Gastrocnemius medialis (tissue), 4 donors: ENCODE measurements at regions not wholly inside any gene's neighbourhood (a gene's known extent, or its start where the extent isn't known, plus 50 kb on each side); places are given as distances from the start of the nearest gene placed in this dataset.

Source experiments
- ATAC-seq, 2 donors: fragments of 150-250 bp; one replicate each; pipeline ENCODE4 v1.9.1; 2016
- DNase-seq, 2 donors: peaks; one replicate each; pipeline ENCODE4 v3.0.0-alpha.2; 2019
- H3K27ac ChIP-seq, 4 donors: fragments of 200-600 bp; sonication (generic); 1 replicate in 1 of 4; 2 replicates in 3 of 4; pipeline ENCODE4 v1.5.1; 2016 to 2018; ENCODE audit warnings: mild to moderate bottlenecking in 2 of 4, moderate library complexity in 1 of 4
- H3K27me3 ChIP-seq, 3 donors: fragments of 200-600 bp; sonication (generic) in 2 of 3; 1 replicate in 1 of 3; 2 replicates in 2 of 3; pipeline versions ENCODE4 v1.5.1 to v1.6.0; 2016 to 2019; ENCODE audit warnings: mild to moderate bottlenecking in 1 of 3, moderate library complexity in 1 of 3
- H3K36me3 ChIP-seq, 2 donors: fragments of 200-600 bp; sonication (generic) in 1 of 2; one replicate each; pipeline ENCODE4 v1.5.1; 2017 to 2018
- H3K4me1 ChIP-seq, 2 donors: fragments of 200-600 bp; sonication (generic) in 1 of 2; one replicate each; pipeline ENCODE4 v1.5.1; 2016 to 2017; ENCODE audit warnings: mild to moderate bottlenecking in 2 of 2
- H3K4me3 ChIP-seq, 4 donors: fragments of 200-600 bp; sonication (generic) in 3 of 4; 1 replicate in 1 of 4; 2 replicates in 3 of 4; pipeline ENCODE4 v1.5.1; 2016 to 2019; ENCODE audit warnings: mild to moderate bottlenecking in 2 of 4
- H3K9me3 ChIP-seq, 3 donors: fragments of 200-600 bp; sonication (generic) in 2 of 3; 1 replicate in 1 of 3; 2 replicates in 2 of 3; pipeline ENCODE4 v1.5.1; 2016 to 2019
- POLR2A ChIP-seq, 2 donors: fragments of 450-650 bp; IDR thresholded peaks; one replicate each; pipeline ENCODE4 v1.6.1; 2017; ENCODE audit warnings: antibody characterized with exemption in 2 of 2, mild to moderate bottlenecking in 2 of 2, moderate library complexity in 2 of 2
- in situ Hi-C, 4 donors: fragments of 200-750 bp; cut with MboI; loops; one replicate each; pipeline versions ENCODE4 v1.15.0 to v1.8.0; 2017; ENCODE audit warnings: low sequenced_read_pairs in 4 of 4
- intact Hi-C: fragments of 100-400 bp; cut with DNase I; formaldehyde crosslinking; loops from one replicate; pipeline ENCODE4 v1.15.1; 2023; ENCODE audit warnings: low total_unique reads
- TF ChIP-seq, protein P1 (sequence below), 5 experiments: fragments of 450-650 bp in 3 of 5; fragments of 200-600 bp in 2 of 5; sonication (generic) in 2 of 5; IDR thresholded peaks in 4 of 5; conservative IDR thresholded peaks in 1 of 5; 1 replicate in 4 of 5; 2 replicates in 1 of 5; pipeline ENCODE4 v1.5.1; 2016 to 2019; ENCODE audit warnings: antibody characterized with exemption in 5 of 5, mild to moderate bottlenecking in 3 of 5, moderate library complexity in 3 of 5

GRCh38 chr4:24727390-24728224, 67.8 kb upstream of the SOD3 start:
- ATAC-seq, result no peak
- in situ Hi-C loops, result no loop called here
- H3K27ac ChIP-seq, result no peak overlapping the region
- no peaks in the 10 kb centered on the region for H3K36me3 ChIP-seq
- H3K4me3 ChIP-seq, result no peak overlapping the region
- no peak for DNase-seq
- no peaks in the 10 kb centered on the region for H3K9me3 ChIP-seq
- intact Hi-C loops, result no loop called here
- H3K4me1 ChIP-seq, result peaks cover 10 to 18% of the 10 kb centered on the region in 2 donors
- no peaks in the 10 kb centered on the region for H3K27me3 ChIP-seq
- no peak for TF ChIP-seq POLR2A (IDR thresholded peaks at IDR 0.05)
- TF ChIP-seq, protein P1, sequence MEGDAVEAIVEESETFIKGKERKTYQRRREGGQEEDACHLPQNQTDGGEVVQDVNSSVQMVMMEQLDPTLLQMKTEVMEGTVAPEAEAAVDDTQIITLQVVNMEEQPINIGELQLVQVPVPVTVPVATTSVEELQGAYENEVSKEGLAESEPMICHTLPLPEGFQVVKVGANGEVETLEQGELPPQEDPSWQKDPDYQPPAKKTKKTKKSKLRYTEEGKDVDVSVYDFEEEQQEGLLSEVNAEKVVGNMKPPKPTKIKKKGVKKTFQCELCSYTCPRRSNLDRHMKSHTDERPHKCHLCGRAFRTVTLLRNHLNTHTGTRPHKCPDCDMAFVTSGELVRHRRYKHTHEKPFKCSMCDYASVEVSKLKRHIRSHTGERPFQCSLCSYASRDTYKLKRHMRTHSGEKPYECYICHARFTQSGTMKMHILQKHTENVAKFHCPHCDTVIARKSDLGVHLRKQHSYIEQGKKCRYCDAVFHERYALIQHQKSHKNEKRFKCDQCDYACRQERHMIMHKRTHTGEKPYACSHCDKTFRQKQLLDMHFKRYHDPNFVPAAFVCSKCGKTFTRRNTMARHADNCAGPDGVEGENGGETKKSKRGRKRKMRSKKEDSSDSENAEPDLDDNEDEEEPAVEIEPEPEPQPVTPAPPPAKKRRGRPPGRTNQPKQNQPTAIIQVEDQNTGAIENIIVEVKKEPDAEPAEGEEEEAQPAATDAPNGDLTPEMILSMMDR (IDR thresholded peaks at IDR 0.05 in 4 of 5, conservative IDR thresholded peaks at IDR 0.05 in 1 of 5), result no peak

DNA sequence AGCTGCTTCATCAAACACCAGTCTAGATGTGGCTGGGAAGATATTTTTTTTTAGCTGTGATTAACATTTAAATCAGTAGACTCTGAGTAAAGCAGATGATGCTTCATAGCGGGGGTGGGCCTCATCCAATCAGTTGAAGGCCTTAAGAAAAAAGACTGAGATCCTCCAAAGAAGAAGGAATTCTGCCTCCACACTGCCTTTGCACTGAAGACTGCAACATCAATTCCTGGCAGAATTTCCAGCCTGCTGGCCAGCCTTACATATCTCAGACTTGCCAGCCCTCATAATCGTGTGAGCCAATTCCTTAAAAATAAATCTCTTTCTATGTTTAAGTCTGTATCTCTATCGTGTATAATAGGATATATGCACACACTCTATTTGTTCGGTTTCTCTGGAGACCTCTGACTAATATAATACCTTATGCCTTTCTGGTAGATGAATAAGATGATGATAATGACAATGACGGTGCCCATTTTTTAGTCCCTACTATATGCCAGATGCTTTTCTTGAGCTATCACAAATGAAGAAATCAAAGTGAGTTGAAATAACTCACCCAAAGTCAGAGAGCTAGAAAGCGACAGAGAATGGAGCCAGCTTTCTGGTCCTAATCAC, 66.1 kb upstream of the SOD3 start:
- no peak overlapping the region for H3K27ac ChIP-seq
- in situ Hi-C loops (no loop called here), intact Hi-C loops (no loop called here)
- ATAC-seq (no peak), DNase-seq (no peak)
- H3K4me1 ChIP-seq, result peaks cover 18 to 19% of the 10 kb centered on the region in 2 donors
- TF ChIP-seq, protein P1 (IDR thresholded peaks at IDR 0.05 in 4 of 5, conservative IDR thresholded peaks at IDR 0.05 in 1 of 5), result no peak
- no peak for TF ChIP-seq POLR2A (IDR thresholded peaks at IDR 0.05)
- H3K36me3 ChIP-seq, result no peaks in the 10 kb centered on the region
- H3K4me3 ChIP-seq, result no peak overlapping the region
- no peaks in the 10 kb centered on the region for H3K27me3 ChIP-seq
- H3K9me3 ChIP-seq, result no peaks in the 10 kb centered on the region

DNA sequence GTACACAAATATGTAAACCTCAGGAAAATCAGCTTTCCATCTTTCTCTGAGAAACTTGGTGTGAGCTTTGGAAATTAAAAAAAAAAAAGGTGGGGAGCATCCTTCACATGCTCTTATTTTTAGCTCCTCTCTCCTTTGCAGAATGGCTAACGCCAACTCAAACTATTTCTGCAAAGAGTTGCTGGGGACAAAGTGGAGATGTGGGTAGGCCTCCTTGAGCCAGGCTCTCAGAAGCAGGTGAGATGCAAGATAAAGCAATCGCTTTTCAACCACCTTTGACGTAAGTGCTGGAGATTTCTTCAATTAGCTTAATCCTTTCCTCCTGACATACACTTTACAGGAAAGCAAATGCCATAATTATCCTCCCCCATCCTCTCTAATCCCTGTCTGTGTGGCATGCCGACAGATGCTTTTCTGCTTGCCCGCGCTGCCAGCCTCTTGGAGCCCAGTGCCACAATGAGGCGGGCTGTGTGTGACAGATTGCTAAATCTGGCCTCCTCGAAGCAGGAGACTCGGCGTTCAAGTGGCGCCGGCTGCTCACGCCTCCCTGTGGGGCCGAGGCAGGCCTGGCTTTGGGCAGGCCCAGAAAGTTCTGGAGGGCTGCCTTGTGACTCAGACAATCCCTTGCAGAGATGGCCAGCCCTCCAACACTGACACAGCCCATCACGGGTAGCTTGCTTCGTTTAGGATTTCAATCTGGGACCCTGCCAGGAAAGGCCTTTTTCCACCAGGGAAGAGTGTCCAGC, 64.9 kb upstream of the SOD3 start:
- in situ Hi-C loops (no loop called here), intact Hi-C loops (loop anchor here (2.0 to 5.0 kb wide), 2 partner anchors 52 to 146 kb away; partner anchors contain the start of gene DHX15)
- Histone ChIP-seq H3K27ac (peak overlapping the region; percentile 29 to 77 (median 64)), H3K9me3 (no peaks in the 10 kb centered on the region), H3K36me3 (no peaks in the 10 kb centered on the region), H3K4me3 (no peak overlapping the region), H3K4me1 (peaks cover 18 to 19% of the 10 kb centered on the region in 2 donors), H3K27me3 (no peaks in the 10 kb centered on the region)
- DNase-seq (peak; percentile 81 to 93), ATAC-seq (peak; percentile 90 to 98)
- TF ChIP-seq, protein P1 (IDR thresholded peaks at IDR 0.05 in 4 of 5, conservative IDR thresholded peaks at IDR 0.05 in 1 of 5), result peak in 1 of 5 experiments; percentile 13
- TF ChIP-seq POLR2A (IDR thresholded peaks at IDR 0.05), result peak in 1 of 2 donors; percentile 19

GRCh38 chr4:24731448-24731847, 63.9 kb upstream of the SOD3 start:
- Histone ChIP-seq H3K9me3 (no peaks in the 10 kb centered on the region), H3K27ac (peak overlapping the region; percentile 29 to 77 (median 64)), H3K4me3 (no peak overlapping the region), H3K4me1 (peaks cover 18 to 19% of the 10 kb centered on the region in 2 donors), H3K27me3 (no peaks in the 10 kb centered on the region), H3K36me3 (no peaks in the 10 kb centered on the region)
- DNase-seq (no peak), ATAC-seq (no peak)
- no peak for TF ChIP-seq POLR2A (IDR thresholded peaks at IDR 0.05)
- TF ChIP-seq, protein P1 (IDR thresholded peaks at IDR 0.05 in 4 of 5, conservative IDR thresholded peaks at IDR 0.05 in 1 of 5), result no peak
- in situ Hi-C loops (no loop called here), intact Hi-C loops (loop anchor here (2.0 to 5.0 kb wide), 2 partner anchors 51 to 147 kb away; partner anchors contain the start of gene DHX15)
